ENCODE measurements at regions not wholly inside any gene's neighbourhood (a gene's known extent, or its start where the extent isn't known, plus 50 kb on each side); places are given as distances from the start of the nearest gene placed in this dataset.

GRCh38 chr6:156068881-156069280 is 613.2 kb upstream of the NOX3 start:
- Histone ChIP-seq H3K9me3 (no peaks in the 10 kb centered on the region), H3K4me1 (replicated peaks) (no peaks in the 10 kb centered on the region), H3K27me3 (replicated peaks; ENCODE audit: insufficient read depth) (no peaks in the 10 kb centered on the region), H3K27ac (no peak overlapping the region), H3K4me3 (no peak overlapping the region), H3K36me3 (no peaks in the 10 kb centered on the region)
- no peak for TF ChIP-seq POLR2A (IDR thresholded peaks at IDR 0.05)
- no peak for DNase-seq (ENCODE audit: low spot score)
- WGBS: 64% methylated on average over 4 of the region's 4 CpGs
- intact Hi-C loops (cut with DNase I): no loop called here

- H3K27ac ChIP-seq: no peak overlapping the region
- DNase-seq (ENCODE audit: low spot score): no peak
- H3K36me3 ChIP-seq: no peaks in the 10 kb centered on the region
- H3K4me1 ChIP-seq (replicated peaks): no peaks in the 10 kb centered on the region
- intact Hi-C loops (cut with DNase I): no loop called here
- no peak overlapping the region for H3K4me3 ChIP-seq
- 61% methylated on average over 3 of the region's 3 CpGs for WGBS
- H3K9me3 ChIP-seq: no peaks in the 10 kb centered on the region
- no peaks in the 10 kb centered on the region for H3K27me3 ChIP-seq (replicated peaks; ENCODE audit: insufficient read depth)
- no peak for TF ChIP-seq CTCF (IDR thresholded peaks at IDR 0.05)
- no peak for TF ChIP-seq POLR2AphosphoS5 (IDR thresholded peaks at IDR 0.05)
- TF ChIP-seq POLR2A (IDR thresholded peaks at IDR 0.05): no peak
Observed at GRCh38 chr6:156065849-156066248, 610.2 kb upstream of the NOX3 start.

GRCh38 chr6:156062091-156062563 is 606.5 kb upstream of the NOX3 start:
- Histone ChIP-seq H3K27ac (no peak overlapping the region), H3K36me3 (no peaks in the 10 kb centered on the region), H3K27me3 (replicated peaks; ENCODE audit: insufficient read depth) (no peaks in the 10 kb centered on the region), H3K9me3 (no peaks in the 10 kb centered on the region), H3K4me1 (replicated peaks) (no peaks in the 10 kb centered on the region), H3K4me3 (no peak overlapping the region)
- intact Hi-C loops (cut with DNase I): no loop called here
- TF ChIP-seq POLR2A (IDR thresholded peaks at IDR 0.05) (no peak), POLR2AphosphoS5 (IDR thresholded peaks at IDR 0.05) (peak; percentile 33), CTCF (IDR thresholded peaks at IDR 0.05) (no peak)
- no peak for DNase-seq (ENCODE audit: low spot score)
- WGBS: 38% methylated on average over 2 of the region's 2 CpGs

GRCh38 chr6:156061465-156061864 is 605.8 kb upstream of the NOX3 start:
- Histone ChIP-seq H3K9me3 (no peaks in the 10 kb centered on the region), H3K27me3 (replicated peaks; ENCODE audit: insufficient read depth) (no peaks in the 10 kb centered on the region), H3K36me3 (no peaks in the 10 kb centered on the region), H3K4me3 (no peak overlapping the region), H3K27ac (no peak overlapping the region), H3K4me1 (replicated peaks) (no peaks in the 10 kb centered on the region)
- no peak for TF ChIP-seq CTCF (IDR thresholded peaks at IDR 0.05)
- TF ChIP-seq POLR2A (IDR thresholded peaks at IDR 0.05): no peak
- TF ChIP-seq POLR2AphosphoS5 (IDR thresholded peaks at IDR 0.05): no peak
- no peak for DNase-seq (ENCODE audit: low spot score)
- WGBS: 83% methylated on average over 6 of the region's 6 CpGs
- intact Hi-C loops (cut with DNase I): no loop called here

GRCh38 chr6:156060013-156060412 is 604.4 kb upstream of the NOX3 start:
- H3K4me3 ChIP-seq: no peak overlapping the region
- 90% methylated on average over 4 of the region's 4 CpGs for WGBS
- no peaks in the 10 kb centered on the region for H3K9me3 ChIP-seq
- no peak for DNase-seq (ENCODE audit: low spot score)
- intact Hi-C loops (cut with DNase I): no loop called here
- TF ChIP-seq CTCF (IDR thresholded peaks at IDR 0.05): no peak
- no peak for TF ChIP-seq POLR2A (IDR thresholded peaks at IDR 0.05)
- no peak for TF ChIP-seq POLR2AphosphoS5 (IDR thresholded peaks at IDR 0.05)
- no peaks in the 10 kb centered on the region for H3K4me1 ChIP-seq (replicated peaks)
- no peak overlapping the region for H3K27ac ChIP-seq
- no peaks in the 10 kb centered on the region for H3K36me3 ChIP-seq
- H3K27me3 ChIP-seq (replicated peaks; ENCODE audit: insufficient read depth): no peaks in the 10 kb centered on the region

Measured in prostate gland (tissue), 2 donors.